ENCODE measurements at regions not wholly inside any gene's neighbourhood (a gene's known extent, or its start where the extent isn't known, plus 50 kb on each side); places are given as distances from the start of the nearest gene placed in this dataset.

DNA sequence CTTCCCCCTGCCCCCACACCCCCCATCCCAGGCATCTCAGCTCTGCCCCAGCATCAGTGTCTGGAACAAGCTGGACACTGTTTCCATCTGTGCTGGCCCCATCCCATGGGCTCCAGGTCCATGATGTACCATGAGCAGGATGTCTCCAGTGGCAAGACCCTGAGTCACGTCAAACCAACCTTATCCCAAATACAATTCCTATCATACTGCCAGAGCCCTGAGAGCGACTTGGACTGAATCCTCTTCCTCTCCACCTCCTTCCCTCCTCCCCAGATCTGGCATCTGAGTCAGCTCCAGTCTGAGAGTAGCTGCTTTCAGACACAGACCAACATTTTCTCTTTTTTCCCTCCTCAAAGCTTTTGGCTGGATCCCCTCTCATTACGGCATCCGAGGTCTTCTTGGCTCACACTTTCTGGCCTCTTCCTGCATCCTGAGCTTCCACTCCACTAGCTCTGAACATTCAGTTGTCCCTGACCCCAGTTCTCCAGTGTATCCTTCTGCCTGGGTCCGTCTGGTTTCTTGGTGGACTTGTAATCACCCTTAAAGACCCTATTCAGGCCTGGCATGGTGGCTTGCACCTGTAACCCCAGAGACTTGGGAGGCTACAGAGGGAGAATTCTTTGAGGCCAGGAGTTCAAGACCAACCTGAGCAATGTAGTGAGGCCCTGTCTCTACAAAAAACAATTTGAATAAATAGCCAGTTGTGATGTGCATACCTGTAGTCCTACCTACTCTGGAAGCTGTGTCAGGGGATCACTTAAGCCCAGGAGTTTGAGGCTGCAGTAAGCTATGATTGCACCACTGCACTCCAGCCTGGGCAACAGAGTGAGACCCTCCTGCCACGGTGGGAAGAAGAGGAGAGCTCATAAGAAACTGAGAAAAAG lies 68.3 kb downstream of the ACKR3 start:
- H3K27ac ChIP-seq, result no peak overlapping the region
- no peaks in the 10 kb centered on the region for H3K36me3 ChIP-seq
- H3K4me1 ChIP-seq (ENCODE audit: low read depth), result no peaks in the 10 kb centered on the region
- H3K27me3 ChIP-seq, result no peaks in the 10 kb centered on the region
- H3K4me3 ChIP-seq, result no peak overlapping the region
- DNase-seq (ENCODE audit: low read depth in 1 of 2, low spot score in 1 of 2), result peak in 1 of 2 donors; percentile 47
- TF ChIP-seq, protein P1, sequence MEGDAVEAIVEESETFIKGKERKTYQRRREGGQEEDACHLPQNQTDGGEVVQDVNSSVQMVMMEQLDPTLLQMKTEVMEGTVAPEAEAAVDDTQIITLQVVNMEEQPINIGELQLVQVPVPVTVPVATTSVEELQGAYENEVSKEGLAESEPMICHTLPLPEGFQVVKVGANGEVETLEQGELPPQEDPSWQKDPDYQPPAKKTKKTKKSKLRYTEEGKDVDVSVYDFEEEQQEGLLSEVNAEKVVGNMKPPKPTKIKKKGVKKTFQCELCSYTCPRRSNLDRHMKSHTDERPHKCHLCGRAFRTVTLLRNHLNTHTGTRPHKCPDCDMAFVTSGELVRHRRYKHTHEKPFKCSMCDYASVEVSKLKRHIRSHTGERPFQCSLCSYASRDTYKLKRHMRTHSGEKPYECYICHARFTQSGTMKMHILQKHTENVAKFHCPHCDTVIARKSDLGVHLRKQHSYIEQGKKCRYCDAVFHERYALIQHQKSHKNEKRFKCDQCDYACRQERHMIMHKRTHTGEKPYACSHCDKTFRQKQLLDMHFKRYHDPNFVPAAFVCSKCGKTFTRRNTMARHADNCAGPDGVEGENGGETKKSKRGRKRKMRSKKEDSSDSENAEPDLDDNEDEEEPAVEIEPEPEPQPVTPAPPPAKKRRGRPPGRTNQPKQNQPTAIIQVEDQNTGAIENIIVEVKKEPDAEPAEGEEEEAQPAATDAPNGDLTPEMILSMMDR (IDR thresholded peaks at IDR 0.05; ENCODE audit: low read depth, low read length), result no peak
- H3K9me3 ChIP-seq (ENCODE audit: low read depth), result no peaks in the 10 kb centered on the region

DNA sequence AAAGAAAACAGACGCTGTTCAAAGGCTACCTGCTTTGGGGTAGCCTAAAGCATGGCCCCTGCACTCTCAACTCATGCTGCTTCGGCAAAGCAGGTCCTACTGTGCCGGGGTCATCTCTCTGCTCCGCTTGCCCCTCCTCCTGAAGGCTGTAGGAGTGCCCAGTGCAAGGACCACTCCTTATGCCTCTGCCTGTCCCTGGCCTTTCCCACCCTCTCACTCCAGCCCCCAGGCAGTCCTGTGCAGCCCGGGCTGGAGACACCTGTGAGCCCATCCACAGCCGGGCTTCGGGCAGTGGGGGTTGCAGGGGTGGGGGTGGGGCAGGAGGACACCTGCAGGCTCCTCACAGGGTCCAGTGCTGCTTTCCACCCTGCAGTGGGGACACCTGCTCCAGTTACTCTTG lies 69.1 kb downstream of the ACKR3 start:
- Histone ChIP-seq H3K9me3 (ENCODE audit: low read depth) (no peaks in the 10 kb centered on the region), H3K4me3 (no peak overlapping the region), H3K27ac (no peak overlapping the region), H3K4me1 (ENCODE audit: low read depth) (no peaks in the 10 kb centered on the region), H3K27me3 (no peaks in the 10 kb centered on the region), H3K36me3 (no peaks in the 10 kb centered on the region)
- no peak for DNase-seq (ENCODE audit: low read depth in 1 of 2, low spot score in 1 of 2)
- TF ChIP-seq, protein P1 (IDR thresholded peaks at IDR 0.05; ENCODE audit: low read depth, low read length), result no peak

DNA sequence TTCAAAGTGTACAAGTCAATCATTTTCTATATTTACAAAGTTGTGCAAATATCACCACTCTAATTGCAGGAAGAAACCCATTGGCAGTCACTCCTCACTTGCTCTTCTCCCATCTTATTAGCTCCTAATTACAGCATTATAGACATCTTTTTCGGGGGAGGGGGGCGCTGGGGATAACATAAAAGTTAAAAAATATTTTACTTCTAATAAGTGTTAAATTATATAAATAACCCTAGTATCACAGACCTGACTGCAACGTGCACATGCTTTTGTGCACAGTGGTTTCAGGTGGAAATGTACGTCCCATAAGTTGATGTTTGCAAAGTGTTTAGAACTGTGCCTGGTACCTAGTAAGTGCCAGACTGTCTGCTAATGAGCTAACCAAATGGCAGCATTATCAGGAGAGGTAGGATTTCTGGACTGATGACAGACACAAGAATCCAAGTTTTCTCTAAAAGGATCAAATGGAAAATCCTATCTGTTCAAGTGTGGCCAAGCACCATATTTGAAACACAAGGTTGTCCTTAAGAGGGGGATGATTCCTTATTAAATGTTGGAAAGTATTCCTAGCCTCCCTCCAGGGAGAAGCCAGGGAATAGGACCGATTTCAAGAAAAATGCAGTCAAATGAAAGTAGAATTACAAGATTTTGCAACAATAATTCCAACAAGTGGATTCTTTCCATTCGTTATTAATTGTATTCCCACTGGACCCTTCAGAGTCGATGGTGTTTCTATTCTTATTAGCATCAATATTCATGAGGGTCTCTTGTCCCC lies 70.0 kb downstream of the ACKR3 start:
- no peak overlapping the region for H3K4me3 ChIP-seq
- H3K9me3 ChIP-seq (ENCODE audit: low read depth), result no peaks in the 10 kb centered on the region
- DNase-seq (ENCODE audit: low read depth in 1 of 2, low spot score in 1 of 2), result no peak
- no peak overlapping the region for H3K27ac ChIP-seq
- H3K4me1 ChIP-seq (ENCODE audit: low read depth), result no peaks in the 10 kb centered on the region
- TF ChIP-seq, protein P1 (IDR thresholded peaks at IDR 0.05; ENCODE audit: low read depth, low read length), result no peak
- H3K27me3 ChIP-seq, result no peaks in the 10 kb centered on the region
- no peaks in the 10 kb centered on the region for H3K36me3 ChIP-seq

DNA sequence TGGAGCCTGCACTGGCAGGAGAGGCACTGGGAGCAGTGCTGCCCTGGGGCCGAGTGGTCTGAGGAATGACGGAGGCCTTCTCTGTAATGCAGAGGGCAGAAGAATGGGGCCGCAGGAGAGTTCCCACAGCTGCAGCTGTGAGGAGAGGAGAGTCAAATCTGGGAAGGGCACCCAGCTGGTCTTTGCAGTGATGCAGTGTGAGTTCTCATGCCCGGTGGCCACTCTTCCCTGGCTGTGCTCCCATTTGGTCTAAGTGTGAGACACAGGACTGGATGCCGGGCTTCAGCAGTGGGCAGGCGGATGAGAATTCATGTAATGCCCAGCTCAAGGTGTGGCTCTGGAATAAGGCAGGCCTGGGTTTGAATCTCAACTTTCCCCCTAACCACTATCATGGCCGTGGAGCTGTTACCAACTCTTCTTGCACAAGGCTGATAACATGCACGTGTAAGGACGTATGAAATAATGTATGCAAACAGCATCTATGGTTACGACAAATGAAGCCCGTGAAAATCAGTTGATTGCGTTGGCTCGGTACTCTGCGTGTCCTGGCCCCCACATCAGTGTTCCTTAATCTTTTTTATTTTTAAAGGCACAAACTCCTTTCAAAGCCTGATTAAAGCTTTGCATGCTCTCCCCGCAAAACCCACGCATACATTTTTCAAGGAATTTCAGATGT lies 71.6 kb downstream of the ACKR3 start:
- no peak overlapping the region for H3K4me3 ChIP-seq
- DNase-seq (ENCODE audit: low read depth in 1 of 2, low spot score in 1 of 2), result no peak
- no peaks in the 10 kb centered on the region for H3K27me3 ChIP-seq
- H3K27ac ChIP-seq, result no peak overlapping the region
- H3K4me1 ChIP-seq (ENCODE audit: low read depth), result no peaks in the 10 kb centered on the region
- no peaks in the 10 kb centered on the region for H3K9me3 ChIP-seq (ENCODE audit: low read depth)
- TF ChIP-seq, protein P1 (IDR thresholded peaks at IDR 0.05; ENCODE audit: low read depth, low read length), result no peak
- H3K36me3 ChIP-seq, result no peaks in the 10 kb centered on the region

DNA sequence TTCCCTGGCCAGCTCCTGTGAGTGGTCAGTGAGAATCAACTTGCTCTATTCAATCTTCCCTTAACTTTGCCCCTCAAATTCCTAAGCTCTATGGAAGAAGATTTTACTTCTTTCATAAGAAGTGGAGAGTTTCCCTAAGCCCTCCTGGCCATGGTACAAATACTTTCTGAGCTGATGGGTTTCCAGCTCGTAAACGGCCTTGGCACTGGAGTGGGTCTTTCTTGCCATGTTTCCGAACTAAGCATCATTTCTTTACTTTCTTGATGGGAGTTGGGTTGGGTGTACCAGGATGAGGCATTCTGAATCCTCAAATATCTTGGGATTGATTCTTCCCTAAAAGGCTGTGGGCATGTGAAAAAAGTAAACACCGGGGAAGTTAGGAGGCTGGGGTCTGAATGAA lies 72.5 kb downstream of the ACKR3 start:
- DNase-seq (ENCODE audit: low read depth in 1 of 2, low spot score in 1 of 2), result no peak

More for the DNA sequence above, 72.5 kb downstream of the ACKR3 start:
- H3K27ac ChIP-seq, result no peak overlapping the region
- no peaks in the 10 kb centered on the region for H3K36me3 ChIP-seq
- TF ChIP-seq, protein P1 (IDR thresholded peaks at IDR 0.05; ENCODE audit: low read depth, low read length), result no peak
- no peaks in the 10 kb centered on the region for H3K9me3 ChIP-seq (ENCODE audit: low read depth)
- H3K4me1 ChIP-seq (ENCODE audit: low read depth), result no peaks in the 10 kb centered on the region
- H3K4me3 ChIP-seq, result no peak overlapping the region
- H3K27me3 ChIP-seq, result no peaks in the 10 kb centered on the region
